ENCODE measurements at regions not wholly inside any gene's neighbourhood (a gene's known extent, or its start where the extent isn't known, plus 50 kb on each side); places are given as distances from the start of the nearest gene placed in this dataset.

DNA sequence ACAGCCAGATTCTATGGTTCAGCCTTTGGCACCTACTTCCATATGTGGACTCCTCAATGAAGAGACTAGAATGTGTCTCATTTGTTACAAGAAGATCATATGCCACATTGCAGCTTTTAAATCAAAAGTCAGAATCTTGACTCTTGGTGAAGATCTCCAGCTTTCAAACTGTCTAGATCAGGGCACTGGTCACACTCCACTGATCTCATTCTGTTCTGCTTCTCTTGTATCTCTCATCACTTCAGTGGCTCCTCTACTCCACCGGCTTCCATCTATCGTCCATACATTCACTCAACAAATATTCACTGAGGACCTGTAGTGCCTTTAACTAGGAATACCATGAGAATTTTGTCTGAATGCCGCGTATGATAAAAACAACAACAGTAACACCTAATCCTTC, 203.3 kb upstream of the LPP start:
- peaks cover 14% of the 10 kb centered on the region for H3K4me1 ChIP-seq
- no peaks in the 10 kb centered on the region for H3K9me3 ChIP-seq
- no peak for ATAC-seq
- TF ChIP-seq CTCF (IDR thresholded peaks at IDR 0.05) = no peak
- no peak for DNase-seq
- H3K27ac ChIP-seq = no peak overlapping the region
- intact Hi-C loops (cut with DNase I) = no loop called here
- no peak overlapping the region for H3K4me3 ChIP-seq
- no peaks in the 10 kb centered on the region for H3K36me3 ChIP-seq
- H3K27me3 ChIP-seq = no peaks in the 10 kb centered on the region

- H3K36me3 ChIP-seq = no peaks in the 10 kb centered on the region
- no peak overlapping the region for H3K27ac ChIP-seq
- peaks cover 14% of the 10 kb centered on the region for H3K4me1 ChIP-seq
- no peak overlapping the region for H3K4me3 ChIP-seq
- DNase-seq = no peak
- no peaks in the 10 kb centered on the region for H3K9me3 ChIP-seq
- intact Hi-C loops (cut with DNase I) = no loop called here
- TF ChIP-seq CTCF (IDR thresholded peaks at IDR 0.05) = no peak
- H3K27me3 ChIP-seq = no peaks in the 10 kb centered on the region
- peak; percentile 46 for ATAC-seq
Observed at GRCh38 chr3:187951452-187952190, 202.3 kb upstream of the LPP start.

- H3K4me1 ChIP-seq = peaks cover 14% of the 10 kb centered on the region
- no peak for TF ChIP-seq CTCF (IDR thresholded peaks at IDR 0.05)
- H3K4me3 ChIP-seq = no peak overlapping the region
- H3K27me3 ChIP-seq = no peaks in the 10 kb centered on the region
- H3K9me3 ChIP-seq = no peaks in the 10 kb centered on the region
- no peak for DNase-seq
- ATAC-seq = no peak
- intact Hi-C loops (cut with DNase I) = no loop called here
- no peak overlapping the region for H3K27ac ChIP-seq
- H3K36me3 ChIP-seq = no peaks in the 10 kb centered on the region
Observed at GRCh38 chr3:187952849-187953248, 201.1 kb upstream of the LPP start.

DNA sequence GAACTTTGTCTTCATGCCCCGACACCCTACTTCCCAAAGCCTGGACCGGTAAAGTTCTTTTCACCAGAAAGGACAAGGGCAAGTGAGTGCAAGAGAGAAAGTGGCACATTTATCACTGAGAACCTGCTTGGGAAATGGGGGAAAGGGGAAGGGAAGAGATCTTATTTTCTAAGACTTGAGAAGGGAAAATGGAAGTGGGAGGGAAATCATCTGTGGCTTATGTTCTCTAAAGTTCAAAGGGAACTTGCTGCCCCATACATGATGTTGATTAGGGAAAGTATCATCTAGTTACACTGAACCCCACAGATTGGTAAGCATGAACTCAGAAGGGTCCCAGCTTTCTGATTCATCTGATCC, 199.5 kb upstream of the LPP start:
- DNase-seq = no peak
- ATAC-seq = no peak
- TF ChIP-seq CTCF (IDR thresholded peaks at IDR 0.05) = no peak
- Histone ChIP-seq H3K9me3 (no peaks in the 10 kb centered on the region), H3K27me3 (no peaks in the 10 kb centered on the region), H3K36me3 (no peaks in the 10 kb centered on the region), H3K27ac (peak overlapping the region; percentile 48), H3K4me1 (peaks cover 14% of the 10 kb centered on the region), H3K4me3 (no peak overlapping the region)
- intact Hi-C loops (cut with DNase I) = no loop called here

DNA sequence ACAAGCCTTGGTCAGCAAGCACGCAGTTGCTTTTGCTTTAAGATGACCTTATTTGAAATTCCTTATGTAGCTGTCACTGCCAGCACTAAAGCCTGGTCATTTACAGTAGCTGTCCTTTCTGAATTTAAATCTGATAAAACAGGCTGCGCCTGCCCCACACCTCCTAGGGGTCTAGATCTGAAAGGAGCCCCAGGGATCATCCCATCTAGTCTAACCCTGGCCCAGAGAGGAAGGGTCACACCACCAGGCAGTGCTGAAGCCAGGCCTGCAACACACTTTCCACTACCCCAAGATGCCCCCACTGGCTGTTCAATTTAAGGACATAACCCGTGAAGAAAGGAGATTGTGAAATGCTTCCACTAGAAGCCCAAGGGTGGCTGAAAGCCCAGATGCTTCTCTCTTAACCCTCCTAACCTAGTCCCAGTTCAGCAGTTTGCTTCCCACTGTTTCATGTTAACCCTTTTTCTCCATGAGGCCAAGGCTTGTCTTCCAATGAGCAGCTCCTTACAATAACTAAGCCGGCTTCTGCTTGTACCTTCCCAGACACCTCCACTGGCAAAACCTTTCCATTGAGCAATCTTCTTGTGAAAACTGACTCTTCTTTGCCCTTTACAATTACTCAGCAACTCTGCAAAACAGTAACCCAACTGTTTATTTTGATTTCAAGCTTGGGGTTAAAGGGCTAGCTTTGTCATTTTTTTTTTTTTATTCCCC, 198.9 kb upstream of the LPP start:
- peak; percentile 69 for ATAC-seq
- no peak for TF ChIP-seq CTCF (IDR thresholded peaks at IDR 0.05)
- no peaks in the 10 kb centered on the region for H3K27me3 ChIP-seq
- H3K4me3 ChIP-seq = no peak overlapping the region
- peaks cover 14% of the 10 kb centered on the region for H3K4me1 ChIP-seq
- H3K9me3 ChIP-seq = no peaks in the 10 kb centered on the region
- no peaks in the 10 kb centered on the region for H3K36me3 ChIP-seq
- DNase-seq = no peak
- intact Hi-C loops (cut with DNase I) = no loop called here
- peak overlapping the region; percentile 48 for H3K27ac ChIP-seq

All from upper lobe of right lung (tissue), 1 donor.